Left lung (tissue), 4 donors: ENCODE measurements at regions not wholly inside any gene's neighbourhood (a gene's known extent, or its start where the extent isn't known, plus 50 kb on each side); places are given as distances from the start of the nearest gene placed in this dataset.
A peak's percentile ranks its signal among the peaks of the same experiment; 100 is the strongest.

Source experiments
- ATAC-seq: fragments of 200-7000 bp; cut with Tn5 transposase; one replicate; pipeline ENCODE4 v1.9.1; 2020; ENCODE audit warnings: moderate library complexity
- DNase-seq, 4 donors: peaks; one replicate each; pipeline ENCODE4 v3.0.0-alpha.2; 2013 to 2020
- H3K27ac ChIP-seq, 2 donors: fragments of 200-600 bp; sonication (generic) in 1 of 2; one replicate each; pipeline versions ENCODE4 v1.5.0 to v1.8.0; 2020 to 2021
- H3K27me3 ChIP-seq, 2 donors: fragments of 200-600 bp; sonication (generic) in 1 of 2; one replicate each; pipeline versions ENCODE4 v1.5.0 to v1.8.0; 2020 to 2021
- H3K36me3 ChIP-seq, 2 donors: fragments of 200-600 bp; sonication (generic) in 1 of 2; one replicate each; pipeline versions ENCODE4 v1.5.0 to v1.8.0; 2020 to 2021
- H3K4me1 ChIP-seq, 2 donors: fragments of 200-600 bp; one replicate each; pipeline ENCODE4 v1.8.0; 2021
- H3K4me3 ChIP-seq, 2 donors: fragments of 200-600 bp; sonication (generic) in 1 of 2; one replicate each; pipeline versions ENCODE4 v1.5.0 to v1.8.0; 2020 to 2021; ENCODE audit warnings: mild to moderate bottlenecking in 1 of 2
- H3K9me3 ChIP-seq, 2 donors: fragments of 200-600 bp; sonication (generic) in 1 of 2; one replicate each; pipeline versions ENCODE4 v1.5.0 to v1.8.0; 2020 to 2021
- CTCF ChIP-seq, 2 donors: fragments of 200-600 bp; sonication (generic) in 1 of 2; IDR thresholded peaks; one replicate each; pipeline versions ENCODE4 v1.5.0 to v1.8.0; 2021; ENCODE audit warnings: antibody characterized with exemption in 2 of 2
- intact Hi-C, 2 donors: fragments of 100-400 bp; cut with DNase I; formaldehyde crosslinking; loops; one replicate each; pipeline versions ENCODE4 v1.11.2 to v1.14.2; 2022
- donor health status: DM: no; HTN: yes; CAD: no.
- donor health status: DM: no; HTN: no; CAD: no.

- Histone ChIP-seq H3K4me1 (no peaks in the 10 kb centered on the region), H3K36me3 (no peaks in the 10 kb centered on the region), H3K27me3 (no peaks in the 10 kb centered on the region), H3K4me3 (no peak overlapping the region), H3K9me3 (no peaks in the 10 kb centered on the region), H3K27ac (no peak overlapping the region)
- intact Hi-C loops: no loop called here
- ATAC-seq: no peak
- no peak for TF ChIP-seq CTCF (IDR thresholded peaks at IDR 0.05)
- DNase-seq: no peak
These were observed 179.4 kb downstream of the LYPLAL1 start for GRCh38 chr1:219352961-219353651.

- Histone ChIP-seq H3K4me1 (no peaks in the 10 kb centered on the region), H3K4me3 (no peak overlapping the region), H3K27ac (no peak overlapping the region), H3K36me3 (no peaks in the 10 kb centered on the region), H3K9me3 (peaks cover 0 to 15% of the 10 kb centered on the region in 2 donors), H3K27me3 (no peaks in the 10 kb centered on the region)
- intact Hi-C loops: no loop called here
- TF ChIP-seq CTCF (IDR thresholded peaks at IDR 0.05): no peak
- peak in 2 of 4 donors; percentile 49 to 74 for DNase-seq
- ATAC-seq: no peak
These were observed 176.7 kb downstream of the LYPLAL1 start for GRCh38 chr1:219350172-219350931.

- Histone ChIP-seq H3K36me3 (no peaks in the 10 kb centered on the region), H3K27me3 (no peaks in the 10 kb centered on the region), H3K4me1 (no peaks in the 10 kb centered on the region), H3K4me3 (no peak overlapping the region), H3K9me3 (peaks cover 0 to 22% of the 10 kb centered on the region in 2 donors), H3K27ac (no peak overlapping the region)
- ATAC-seq (peak; percentile 60), DNase-seq (peak in 2 of 4 donors; percentile 32 to 72)
- TF ChIP-seq CTCF (IDR thresholded peaks at IDR 0.05): no peak
- intact Hi-C loops: no loop called here
These were observed 174.3 kb downstream of the LYPLAL1 start for GRCh38 chr1:219347921-219348391.

GRCh38 chr1:219347376-219347775 is 173.7 kb downstream of the LYPLAL1 start:
- ATAC-seq: no peak
- intact Hi-C loops: no loop called here
- no peak overlapping the region for H3K27ac ChIP-seq

More at GRCh38 chr1:219347376-219347775, 173.7 kb downstream of the LYPLAL1 start:
- H3K9me3 ChIP-seq: peaks cover 0 to 23% of the 10 kb centered on the region in 2 donors
- no peak overlapping the region for H3K4me3 ChIP-seq
- no peaks in the 10 kb centered on the region for H3K27me3 ChIP-seq
- TF ChIP-seq CTCF (IDR thresholded peaks at IDR 0.05): no peak
- no peaks in the 10 kb centered on the region for H3K36me3 ChIP-seq
- DNase-seq: no peak
- H3K4me1 ChIP-seq: no peaks in the 10 kb centered on the region
